ENCODE measurements at regions not wholly inside any gene's neighbourhood (a gene's known extent, or its start where the extent isn't known, plus 50 kb on each side); places are given as distances from the start of the nearest gene placed in this dataset.

DNA sequence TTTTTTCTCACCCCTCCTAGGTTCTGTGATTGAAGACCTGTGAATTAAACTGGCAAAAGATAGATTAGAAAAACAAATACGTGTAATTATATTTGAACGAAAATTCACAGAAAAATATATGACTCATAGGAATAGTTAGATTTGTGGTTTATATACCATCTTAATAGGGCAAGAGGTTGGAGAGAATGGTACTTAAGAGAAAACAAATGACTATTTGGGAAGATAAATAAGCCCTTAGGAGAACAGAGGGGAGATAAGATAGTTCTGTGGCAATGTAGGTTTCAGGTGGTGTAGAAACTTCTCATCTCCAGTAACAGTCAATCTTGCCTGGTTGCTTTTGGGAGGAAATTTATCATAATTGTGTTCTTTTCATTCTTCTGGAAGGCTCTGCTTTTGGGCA is 122.0 kb downstream of the PRDM9 start:
- TF ChIP-seq, protein P1, sequence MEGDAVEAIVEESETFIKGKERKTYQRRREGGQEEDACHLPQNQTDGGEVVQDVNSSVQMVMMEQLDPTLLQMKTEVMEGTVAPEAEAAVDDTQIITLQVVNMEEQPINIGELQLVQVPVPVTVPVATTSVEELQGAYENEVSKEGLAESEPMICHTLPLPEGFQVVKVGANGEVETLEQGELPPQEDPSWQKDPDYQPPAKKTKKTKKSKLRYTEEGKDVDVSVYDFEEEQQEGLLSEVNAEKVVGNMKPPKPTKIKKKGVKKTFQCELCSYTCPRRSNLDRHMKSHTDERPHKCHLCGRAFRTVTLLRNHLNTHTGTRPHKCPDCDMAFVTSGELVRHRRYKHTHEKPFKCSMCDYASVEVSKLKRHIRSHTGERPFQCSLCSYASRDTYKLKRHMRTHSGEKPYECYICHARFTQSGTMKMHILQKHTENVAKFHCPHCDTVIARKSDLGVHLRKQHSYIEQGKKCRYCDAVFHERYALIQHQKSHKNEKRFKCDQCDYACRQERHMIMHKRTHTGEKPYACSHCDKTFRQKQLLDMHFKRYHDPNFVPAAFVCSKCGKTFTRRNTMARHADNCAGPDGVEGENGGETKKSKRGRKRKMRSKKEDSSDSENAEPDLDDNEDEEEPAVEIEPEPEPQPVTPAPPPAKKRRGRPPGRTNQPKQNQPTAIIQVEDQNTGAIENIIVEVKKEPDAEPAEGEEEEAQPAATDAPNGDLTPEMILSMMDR (IDR thresholded peaks at IDR 0.05), result no peak
- no peak for TF ChIP-seq POLR2A (IDR thresholded peaks at IDR 0.05)

All from heart left ventricle (tissue), 13 donors.